OCI-LY1 (cell line): ENCODE measurements at regions not wholly inside any gene's neighbourhood (a gene's known extent, or its start where the extent isn't known, plus 50 kb on each side); places are given as distances from the start of the nearest gene placed in this dataset.

Experiments used
- CTCF ChIP-seq: fragments of 200-600 bp; sonication (generic), shearing (Covaris generic); IDR thresholded peaks from 2 replicates; pipeline ENCODE4 v1.5.1; 2017; ENCODE audit warnings: mild to moderate bottlenecking, antibody characterized with exemption, low read length, moderate library complexity, mixed read lengths
- EZH2 ChIP-seq: fragments of 200-600 bp; sonication (generic), shearing (Covaris generic); IDR thresholded peaks from 2 replicates; pipeline ENCODE4 v1.8.0; 2017; ENCODE audit warnings: borderline replicate concordance, mixed run types, mild to moderate bottlenecking, antibody characterized with exemption, low read length, moderate library complexity, mixed read lengths

GRCh38 chr20:7220755-7221154 is 453.3 kb downstream of the BMP2 start:
- TF ChIP-seq CTCF (no peak), EZH2 (no peak)
